Activated naive CD8-positive, alpha-beta T cell treated with anti-CD3 and anti-CD28 coated beads, Interleukin-2, amount 10 ng/mL, durations not matched to agents 7 days and 5 days (primary cell): ENCODE measurements at regions not wholly inside any gene's neighbourhood (a gene's known extent, or its start where the extent isn't known, plus 50 kb on each side); places are given as distances from the start of the nearest gene placed in this dataset.

ENCODE experiments used
- ATAC-seq: fragments of 150-1000 bp; cut with Tn5 transposase; one replicate; pipeline ENCODE4 v1.10.0; 2021; ENCODE audit warnings: low read depth, moderate library complexity
- POLR2A ChIA-PET: fragments of 350-600 bp; sonication (Branson Sonifier 250); formaldehyde crosslinking; loops from one replicate; lab custom pipeline; 2021; ENCODE audit warnings: antibody characterized with exemption; lab: Charles Lee
- DNase-seq: peaks from one replicate; pipeline ENCODE4 v3.0.0; 2021
- H3K27ac Mint-ChIP-seq: one replicate; pipeline ENCODE4 v1.8.0; 2022; ENCODE audit warnings: mild to moderate bottlenecking, mixed read lengths
- H3K27me3 Mint-ChIP-seq: one replicate; pipeline ENCODE4 v1.8.0; 2022; ENCODE audit warnings: mild to moderate bottlenecking, moderate library complexity, mixed read lengths
- H3K36me3 Mint-ChIP-seq: one replicate; pipeline ENCODE4 v1.8.0; 2021; ENCODE audit warnings: mild to moderate bottlenecking, mixed read lengths
- H3K4me1 Mint-ChIP-seq: one replicate; pipeline ENCODE4 v1.8.0; 2021; ENCODE audit warnings: mixed read lengths
- H3K4me3 Mint-ChIP-seq: one replicate; pipeline ENCODE4 v1.8.0; 2022; ENCODE audit warnings: mild to moderate bottlenecking, moderate library complexity, mixed read lengths
- H3K9me3 Mint-ChIP-seq: one replicate; pipeline ENCODE4 v1.8.0; 2021; ENCODE audit warnings: mixed read lengths

DNA sequence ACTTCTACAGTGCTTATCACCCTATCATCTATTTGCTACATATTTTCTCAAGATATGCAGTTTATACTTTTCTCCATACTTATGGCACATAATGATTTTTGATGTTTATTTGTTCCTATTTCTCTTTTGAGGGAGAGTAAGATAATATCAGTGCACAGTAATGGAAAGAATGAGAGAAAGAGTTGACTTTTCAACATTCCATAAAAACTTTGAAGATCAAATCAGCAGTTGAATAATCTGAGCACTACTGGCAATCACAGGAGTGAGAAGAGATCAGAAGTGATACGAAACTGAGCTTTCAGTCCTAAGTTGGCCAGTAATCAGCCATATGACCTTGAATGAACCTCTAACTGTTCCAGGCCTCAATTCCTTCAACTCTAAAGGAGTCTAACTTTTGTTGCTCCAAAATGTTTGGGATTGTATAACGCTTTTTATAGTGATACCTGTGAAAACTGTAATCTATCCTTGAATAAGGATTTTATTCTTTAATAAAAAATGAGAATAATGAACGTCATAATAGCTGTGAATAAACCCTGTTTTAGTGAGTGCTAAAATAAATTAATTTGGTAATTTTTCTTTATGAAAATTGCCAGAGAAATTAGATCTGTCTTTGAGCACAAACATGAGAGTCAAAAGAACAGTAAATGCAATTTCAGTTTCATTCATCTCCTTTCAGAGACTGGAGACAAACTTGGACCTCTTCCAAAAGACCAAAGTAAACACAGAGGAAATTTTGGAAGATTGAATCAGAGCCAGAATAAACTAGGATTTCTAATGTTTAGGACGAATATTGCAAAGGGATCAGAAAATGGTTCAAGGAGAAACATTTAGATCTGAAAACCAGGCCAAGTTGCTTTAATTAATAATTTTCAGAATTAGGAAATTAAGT, 309.9 kb downstream of the ADGRL2 start:
- POLR2A ChIA-PET: no interaction called here
- no peaks in the 10 kb centered on the region for H3K9me3 Mint-ChIP-seq
- no peaks in the 10 kb centered on the region for H3K36me3 Mint-ChIP-seq
- ATAC-seq (no peak), DNase-seq (no peak)
- no peak overlapping the region for H3K27ac Mint-ChIP-seq
- no peaks in the 10 kb centered on the region for H3K27me3 Mint-ChIP-seq
- no peak overlapping the region for H3K4me3 Mint-ChIP-seq
- peaks cover 3% of the 10 kb centered on the region for H3K4me1 Mint-ChIP-seq

DNA sequence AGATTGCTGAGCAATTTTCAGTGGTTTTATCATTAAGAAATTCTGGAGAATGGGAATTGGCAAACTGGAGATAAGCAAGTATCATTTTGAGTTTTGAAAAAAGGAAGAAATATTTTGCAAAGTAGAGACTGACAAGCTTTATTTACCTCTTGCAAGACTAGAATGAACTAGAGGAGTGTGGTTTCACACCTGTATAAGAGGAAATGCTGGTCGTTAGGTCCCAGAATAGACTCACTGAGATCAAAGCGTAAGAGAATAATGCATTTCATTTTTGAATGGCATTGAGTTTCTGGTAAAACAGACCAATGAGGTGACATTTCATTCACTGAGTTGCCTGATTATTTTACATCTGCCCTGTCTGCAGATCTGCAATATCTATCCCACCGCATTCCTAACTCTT, 308.1 kb downstream of the ADGRL2 start:
- Mint-ChIP-seq H3K36me3 (no peaks in the 10 kb centered on the region), H3K4me1 (peaks cover 3% of the 10 kb centered on the region), H3K27ac (no peak overlapping the region), H3K9me3 (no peaks in the 10 kb centered on the region), H3K27me3 (no peaks in the 10 kb centered on the region), H3K4me3 (no peak overlapping the region)
- ATAC-seq: no peak
- POLR2A ChIA-PET: no interaction called here
- no peak for DNase-seq

DNA sequence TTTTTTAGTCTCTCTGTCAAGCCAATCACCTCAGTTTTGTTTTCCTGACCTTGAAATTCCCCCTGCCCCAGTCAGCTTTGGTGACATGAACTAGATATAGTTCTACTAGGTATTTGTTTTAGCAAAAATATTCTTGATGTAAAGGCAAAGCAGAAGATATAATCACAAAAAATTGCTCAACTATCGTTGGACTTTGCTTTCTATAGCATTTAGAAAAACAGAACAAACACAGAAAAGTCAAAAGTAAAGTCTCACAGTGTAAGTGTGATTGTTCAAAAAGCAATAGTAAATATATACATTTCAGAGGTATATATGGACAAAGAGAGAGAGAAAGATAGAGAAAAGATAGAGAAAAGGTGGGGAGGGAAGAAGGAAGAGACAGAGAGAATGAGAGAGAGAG, 305.9 kb downstream of the ADGRL2 start:
- H3K27ac Mint-ChIP-seq: no peak overlapping the region
- H3K4me3 Mint-ChIP-seq: no peak overlapping the region
- POLR2A ChIA-PET: no interaction called here
- no peaks in the 10 kb centered on the region for H3K9me3 Mint-ChIP-seq
- peaks cover 3% of the 10 kb centered on the region for H3K4me1 Mint-ChIP-seq
- no peaks in the 10 kb centered on the region for H3K36me3 Mint-ChIP-seq
- ATAC-seq (no peak), DNase-seq (no peak)
- H3K27me3 Mint-ChIP-seq: no peaks in the 10 kb centered on the region

DNA sequence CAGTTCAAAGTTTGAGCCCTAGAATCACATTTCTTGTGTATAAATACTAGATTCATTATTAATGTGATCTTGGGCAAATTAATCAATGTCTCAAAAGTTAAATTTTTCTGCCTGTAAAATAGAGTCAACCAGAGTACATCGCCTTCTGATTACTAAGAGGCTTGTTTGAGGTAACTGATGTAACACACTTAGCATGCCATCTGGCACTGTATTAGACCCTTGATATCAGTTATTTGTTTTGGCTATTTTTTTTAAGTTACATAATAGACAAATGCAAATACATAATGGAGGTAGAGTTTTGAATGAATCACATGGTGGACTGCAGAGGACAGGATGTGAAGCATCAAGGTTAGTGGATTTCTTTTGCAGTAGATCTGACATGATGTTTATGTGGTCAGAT, 298.4 kb downstream of the ADGRL2 start:
- Mint-ChIP-seq H3K9me3 (no peaks in the 10 kb centered on the region), H3K4me3 (no peak overlapping the region), H3K4me1 (no peaks in the 10 kb centered on the region), H3K27me3 (no peaks in the 10 kb centered on the region), H3K36me3 (no peaks in the 10 kb centered on the region), H3K27ac (no peak overlapping the region)
- POLR2A ChIA-PET: no interaction called here
- ATAC-seq (no peak), DNase-seq (no peak)

DNA sequence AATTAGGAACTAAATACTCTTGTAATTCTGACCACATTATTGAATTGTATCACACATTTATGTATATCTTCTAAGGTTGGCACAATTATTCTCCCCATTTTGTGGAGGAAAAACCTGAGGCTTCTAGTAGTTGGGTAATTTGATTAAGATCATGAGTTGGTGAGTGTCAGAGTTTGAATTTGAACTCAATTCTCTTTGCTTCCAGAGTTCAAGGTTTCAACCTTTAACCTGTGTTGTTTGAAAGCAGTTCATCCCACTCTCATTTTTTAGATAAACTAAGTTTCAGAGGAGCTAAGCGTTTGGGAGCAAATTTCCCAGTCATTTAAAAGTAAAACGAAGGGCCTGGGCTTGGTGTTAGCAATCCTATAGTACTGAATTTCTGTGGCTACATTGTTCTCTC, 293.4 kb downstream of the ADGRL2 start:
- POLR2A ChIA-PET: no interaction called here
- no peaks in the 10 kb centered on the region for H3K27me3 Mint-ChIP-seq
- no peak overlapping the region for H3K27ac Mint-ChIP-seq
- no peaks in the 10 kb centered on the region for H3K9me3 Mint-ChIP-seq
- no peak for DNase-seq
- no peak overlapping the region for H3K4me3 Mint-ChIP-seq
- no peaks in the 10 kb centered on the region for H3K4me1 Mint-ChIP-seq
- H3K36me3 Mint-ChIP-seq: no peaks in the 10 kb centered on the region
- ATAC-seq: no peak

DNA sequence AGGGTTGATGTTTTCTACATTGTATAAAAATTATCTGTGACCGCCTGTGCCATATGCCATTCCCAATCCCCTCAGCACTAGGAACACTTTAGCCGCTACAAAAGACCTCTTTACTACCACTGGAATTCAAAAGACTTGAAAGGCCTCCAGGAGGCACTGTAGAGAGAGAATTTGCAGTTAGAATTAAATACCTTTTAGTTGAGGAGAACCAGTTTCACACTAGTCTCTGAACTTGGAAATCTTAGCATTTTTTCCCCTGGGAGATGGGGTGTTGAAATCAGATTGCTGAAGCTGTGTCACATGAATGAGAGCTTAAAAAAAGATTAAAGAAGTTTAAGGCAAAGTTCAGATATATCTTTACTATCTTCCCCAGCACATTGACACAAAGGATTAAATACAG, 291.0 kb downstream of the ADGRL2 start:
- DNase-seq: no peak
- Mint-ChIP-seq H3K4me3 (no peak overlapping the region), H3K36me3 (no peaks in the 10 kb centered on the region), H3K9me3 (no peaks in the 10 kb centered on the region), H3K27ac (no peak overlapping the region), H3K4me1 (no peaks in the 10 kb centered on the region), H3K27me3 (no peaks in the 10 kb centered on the region)
- ATAC-seq: no peak
- POLR2A ChIA-PET: no interaction called here

DNA sequence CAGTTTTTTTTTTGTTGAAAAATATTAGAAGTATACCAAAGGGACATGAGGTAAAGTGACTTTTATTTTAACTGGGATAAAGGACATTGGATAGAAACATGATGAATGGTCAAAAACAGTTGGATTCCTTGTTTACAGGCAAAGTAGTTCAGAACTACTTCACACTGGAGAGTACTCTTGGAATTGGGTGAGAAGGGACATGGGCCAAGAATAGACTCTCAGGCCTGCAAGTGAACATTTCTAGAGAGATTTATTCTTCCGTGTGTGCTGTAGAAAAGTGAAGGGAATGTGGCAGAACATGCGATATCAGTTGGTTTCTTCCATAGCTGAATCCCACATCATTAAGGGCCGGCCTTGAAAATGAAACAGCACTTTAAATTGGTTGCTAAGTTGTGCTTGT, 290.5 kb downstream of the ADGRL2 start:
- ATAC-seq: no peak
- POLR2A ChIA-PET: no interaction called here
- Mint-ChIP-seq H3K27ac (no peak overlapping the region), H3K36me3 (no peaks in the 10 kb centered on the region), H3K9me3 (no peaks in the 10 kb centered on the region), H3K4me1 (no peaks in the 10 kb centered on the region), H3K27me3 (no peaks in the 10 kb centered on the region), H3K4me3 (no peak overlapping the region)
- DNase-seq: no peak

DNA sequence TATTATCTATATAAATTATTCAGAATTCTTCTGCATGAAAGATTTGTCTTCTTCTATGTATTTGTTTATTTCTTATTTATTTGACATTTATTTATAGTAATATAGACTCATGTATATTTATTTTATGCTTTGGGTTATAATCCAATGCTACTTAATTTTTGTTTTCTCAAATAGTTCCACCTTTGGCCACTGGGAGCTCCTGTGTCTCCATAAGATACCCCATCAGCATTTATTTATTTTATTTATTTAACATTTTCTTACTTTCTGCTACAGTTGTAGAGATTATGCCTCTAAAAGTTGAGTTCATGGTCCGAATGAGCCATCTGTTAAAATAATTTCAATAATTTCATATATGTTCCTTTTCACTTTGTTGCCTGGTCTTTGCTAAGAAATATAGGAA, 289.4 kb downstream of the ADGRL2 start:
- Mint-ChIP-seq H3K27me3 (no peaks in the 10 kb centered on the region), H3K36me3 (no peaks in the 10 kb centered on the region), H3K9me3 (no peaks in the 10 kb centered on the region), H3K4me3 (no peak overlapping the region), H3K27ac (no peak overlapping the region), H3K4me1 (no peaks in the 10 kb centered on the region)
- DNase-seq: no peak
- POLR2A ChIA-PET: no interaction called here
- ATAC-seq: no peak

DNA sequence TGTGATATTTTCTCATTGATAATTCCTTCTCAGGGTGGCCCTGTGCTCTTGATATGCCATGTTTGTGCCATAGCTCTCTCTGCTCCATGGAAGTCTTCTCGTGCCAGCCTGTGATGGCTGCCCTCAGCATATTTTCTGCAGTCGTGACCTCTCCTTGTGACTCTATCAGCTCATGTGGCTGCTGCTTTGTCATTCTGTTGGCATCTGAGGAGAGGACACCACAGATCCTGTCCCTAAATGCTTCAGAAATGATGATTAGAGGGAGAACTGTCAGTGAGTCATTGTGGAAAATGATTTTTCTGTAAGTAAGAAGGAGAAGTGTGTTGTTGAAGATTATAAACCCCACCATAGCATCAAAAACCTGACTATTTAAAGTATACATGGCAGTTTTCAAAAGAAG, 286.0 kb downstream of the ADGRL2 start:
- Mint-ChIP-seq H3K4me3 (no peak overlapping the region), H3K36me3 (no peaks in the 10 kb centered on the region), H3K27ac (no peak overlapping the region), H3K9me3 (no peaks in the 10 kb centered on the region), H3K27me3 (no peaks in the 10 kb centered on the region), H3K4me1 (no peaks in the 10 kb centered on the region)
- POLR2A ChIA-PET: no interaction called here
- ATAC-seq (no peak), DNase-seq (no peak)

DNA sequence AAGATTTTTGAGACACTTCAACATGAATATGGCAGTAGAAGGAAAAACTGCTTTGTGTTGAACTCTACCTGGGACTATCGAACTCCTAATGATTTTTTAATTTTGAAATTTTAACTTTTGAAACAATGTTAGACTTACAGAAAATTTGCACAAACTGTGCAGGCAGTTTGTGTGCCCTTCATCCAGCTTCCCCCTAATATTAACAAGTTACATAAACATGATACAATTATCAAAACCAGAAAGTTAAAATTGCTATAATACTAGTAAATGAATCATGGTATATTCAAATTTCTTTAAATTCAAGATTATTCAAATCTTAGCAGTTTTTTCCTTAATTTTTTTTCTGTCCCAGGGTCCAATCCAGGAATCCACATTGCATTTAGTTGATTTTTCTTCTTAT, 278.9 kb downstream of the ADGRL2 start:
- no peaks in the 10 kb centered on the region for H3K9me3 Mint-ChIP-seq
- no peaks in the 10 kb centered on the region for H3K27me3 Mint-ChIP-seq
- H3K4me3 Mint-ChIP-seq: no peak overlapping the region
- no peaks in the 10 kb centered on the region for H3K36me3 Mint-ChIP-seq
- no peak overlapping the region for H3K27ac Mint-ChIP-seq
- DNase-seq (no peak), ATAC-seq (no peak)
- H3K4me1 Mint-ChIP-seq: no peaks in the 10 kb centered on the region
- POLR2A ChIA-PET: no interaction called here

DNA sequence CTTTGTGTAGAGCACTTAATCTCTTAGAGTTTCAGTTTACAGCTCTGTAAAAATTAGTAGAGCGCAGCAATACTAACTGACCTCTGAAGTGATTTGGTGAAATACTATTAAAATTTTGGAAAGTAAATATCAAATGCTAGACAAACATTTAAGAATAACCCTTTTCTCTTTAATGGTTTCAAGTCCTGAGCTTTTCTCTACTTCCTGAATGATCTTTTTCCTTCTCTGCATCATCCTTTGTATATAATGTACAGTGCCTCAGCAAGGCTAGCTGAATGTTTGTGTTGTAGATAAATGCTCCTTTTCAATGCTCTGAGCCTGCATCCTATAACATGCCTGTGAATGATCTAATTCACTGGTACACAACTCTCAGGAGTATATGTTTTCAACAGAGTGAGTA, 272.9 kb downstream of the ADGRL2 start:
- Mint-ChIP-seq H3K4me3 (no peak overlapping the region), H3K27me3 (no peaks in the 10 kb centered on the region), H3K9me3 (no peaks in the 10 kb centered on the region), H3K36me3 (no peaks in the 10 kb centered on the region), H3K4me1 (no peaks in the 10 kb centered on the region), H3K27ac (no peak overlapping the region)
- DNase-seq (no peak), ATAC-seq (no peak)
- POLR2A ChIA-PET: no interaction called here

DNA sequence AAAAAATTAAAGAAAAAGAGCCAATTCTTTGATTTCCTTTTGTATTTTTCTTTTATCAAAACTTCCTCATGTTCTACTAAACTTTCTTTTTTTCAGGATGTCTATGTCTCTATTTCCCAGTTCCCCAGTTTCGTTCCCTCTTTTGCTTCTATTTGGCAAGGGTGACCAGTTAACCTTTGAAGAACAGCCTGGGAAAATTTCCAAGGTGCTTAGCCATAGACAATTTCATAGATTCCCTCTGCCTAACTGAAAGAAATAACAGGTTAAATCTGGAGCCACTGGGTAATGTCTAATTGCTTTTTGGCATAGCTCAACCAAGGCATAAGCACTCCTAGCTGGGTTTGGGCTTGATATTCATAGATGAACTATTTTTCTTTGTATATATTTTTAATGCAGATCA, 272.3 kb downstream of the ADGRL2 start:
- Mint-ChIP-seq H3K27ac (no peak overlapping the region), H3K36me3 (no peaks in the 10 kb centered on the region), H3K4me3 (no peak overlapping the region), H3K9me3 (no peaks in the 10 kb centered on the region), H3K4me1 (no peaks in the 10 kb centered on the region), H3K27me3 (no peaks in the 10 kb centered on the region)
- ATAC-seq: no peak
- POLR2A ChIA-PET: no interaction called here
- no peak for DNase-seq

DNA sequence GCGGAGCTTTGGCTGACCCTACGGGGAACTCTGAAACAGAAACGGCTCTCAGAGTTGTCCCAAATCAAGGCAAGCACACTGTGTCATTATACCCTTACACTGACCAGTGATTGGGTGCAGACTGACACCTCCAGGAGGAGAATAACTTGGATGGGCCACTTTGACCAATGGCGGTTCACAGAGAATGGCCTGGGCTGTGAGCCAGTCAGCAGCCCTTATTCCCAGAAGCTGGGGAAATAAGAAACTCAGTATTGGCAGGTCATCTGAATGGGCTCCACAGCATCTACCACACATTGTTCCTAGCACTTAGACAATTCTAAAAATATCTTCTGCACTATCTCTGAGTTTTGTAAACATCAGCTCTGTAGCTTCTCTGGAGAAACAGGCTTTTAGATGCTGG, 265.2 kb downstream of the ADGRL2 start:
- no peaks in the 10 kb centered on the region for H3K9me3 Mint-ChIP-seq
- no peak overlapping the region for H3K4me3 Mint-ChIP-seq
- no peak overlapping the region for H3K27ac Mint-ChIP-seq
- DNase-seq (no peak), ATAC-seq (no peak)
- H3K4me1 Mint-ChIP-seq: no peaks in the 10 kb centered on the region
- no peaks in the 10 kb centered on the region for H3K27me3 Mint-ChIP-seq
- no peaks in the 10 kb centered on the region for H3K36me3 Mint-ChIP-seq
- POLR2A ChIA-PET: no interaction called here

DNA sequence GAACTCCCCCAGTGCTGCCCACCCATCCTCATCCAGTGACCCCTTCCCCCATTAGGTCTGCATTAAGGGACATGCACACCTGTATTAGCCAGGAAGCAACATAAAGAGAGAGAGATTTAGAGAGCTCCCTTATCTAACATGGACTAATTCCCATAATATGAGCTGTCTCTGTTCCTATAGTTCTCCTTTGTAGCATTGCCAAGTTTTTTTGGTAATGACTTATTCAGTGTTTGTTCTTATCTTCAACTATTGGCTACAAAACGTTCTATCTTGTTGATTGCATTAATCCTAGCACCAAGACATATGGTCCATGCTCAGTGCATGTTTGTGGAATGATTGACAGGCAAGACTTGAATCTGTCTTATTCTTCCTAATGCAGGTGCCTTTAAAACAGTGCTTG, 264.0 kb downstream of the ADGRL2 start:
- no peak for ATAC-seq
- no peaks in the 10 kb centered on the region for H3K9me3 Mint-ChIP-seq
- no peak overlapping the region for H3K4me3 Mint-ChIP-seq
- DNase-seq: no peak
- POLR2A ChIA-PET: no interaction called here
- H3K27me3 Mint-ChIP-seq: no peaks in the 10 kb centered on the region
- no peaks in the 10 kb centered on the region for H3K36me3 Mint-ChIP-seq
- H3K4me1 Mint-ChIP-seq: no peaks in the 10 kb centered on the region
- no peak overlapping the region for H3K27ac Mint-ChIP-seq
